Activated CD4-positive, alpha-beta T cell treated with anti-CD3 and anti-CD28 coated beads, Interleukin-2, amount 50 U/mL, for 24 hours (primary cell): ENCODE measurements at regions not wholly inside any gene's neighbourhood (a gene's known extent, or its start where the extent isn't known, plus 50 kb on each side); places are given as distances from the start of the nearest gene placed in this dataset.

Experiments
- DNase-seq, 2 donors: peaks; one replicate each; pipeline ENCODE4 v3.0.0-alpha.2; 2020; ENCODE audit warnings: low read depth in 1 of 2, low spot score in 1 of 2

DNA sequence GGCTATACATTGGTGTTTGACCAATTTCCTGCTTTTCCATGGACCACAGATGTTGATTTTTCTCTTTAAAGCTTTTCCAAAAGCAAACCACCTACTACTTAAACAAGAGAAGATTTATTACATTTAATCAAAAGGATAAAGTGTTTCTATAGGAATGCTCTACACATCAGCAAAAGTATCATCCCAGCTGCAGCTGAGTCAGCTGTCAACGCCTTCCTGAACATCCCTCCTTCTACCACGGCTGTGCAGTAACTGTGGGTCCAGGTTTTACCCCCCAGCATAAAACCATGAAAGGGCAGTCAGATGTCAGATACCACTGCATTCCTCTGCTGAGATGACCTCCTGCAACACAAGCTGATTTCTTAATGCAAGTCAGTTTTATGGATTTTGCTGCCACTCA lies 524.5 kb upstream of the MEX3C start:
- no peak for DNase-seq

DNA sequence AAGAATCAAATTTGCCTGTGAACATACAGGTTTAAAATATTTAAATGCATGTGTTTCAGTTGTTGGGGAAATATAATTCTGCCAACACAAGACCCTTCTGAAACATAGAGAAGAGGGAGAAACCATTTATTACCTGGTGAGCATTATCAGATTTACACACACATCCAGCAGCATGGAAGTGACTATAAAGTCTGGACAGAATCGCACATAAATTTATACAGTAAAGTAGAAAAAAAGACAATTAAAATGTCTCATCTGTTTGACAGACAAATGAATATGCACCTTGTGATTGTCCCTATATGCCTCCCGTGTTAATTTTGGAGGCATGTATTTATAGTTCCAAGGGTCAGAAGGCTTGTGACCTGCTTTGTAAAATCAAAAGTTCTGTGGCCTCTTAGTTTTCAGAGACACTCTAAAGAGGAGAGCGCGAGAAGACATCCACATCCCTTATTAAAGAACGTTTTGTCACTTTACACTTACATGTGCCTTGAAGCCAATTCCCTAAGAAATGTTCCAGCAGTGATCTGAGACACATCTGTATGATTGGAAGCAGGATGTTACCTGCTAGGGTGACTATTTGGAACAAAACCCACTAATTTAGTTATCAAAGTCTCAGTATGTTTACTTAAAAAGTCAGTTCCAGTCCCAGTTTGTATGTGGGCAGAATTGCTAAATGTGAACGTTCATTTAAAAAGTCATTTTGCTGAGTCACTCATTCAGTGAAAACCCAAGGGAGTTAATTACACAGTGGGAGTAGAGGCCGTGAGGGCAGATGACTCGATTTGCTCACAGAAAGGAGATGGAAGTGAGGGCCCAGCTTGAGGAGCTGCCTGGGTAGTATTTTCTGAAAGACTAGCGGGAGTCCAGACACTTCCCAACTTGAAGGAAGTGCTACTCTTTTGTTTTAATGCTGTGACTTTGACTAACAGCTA lies 527.6 kb upstream of the MEX3C start:
- no peak for DNase-seq

DNA sequence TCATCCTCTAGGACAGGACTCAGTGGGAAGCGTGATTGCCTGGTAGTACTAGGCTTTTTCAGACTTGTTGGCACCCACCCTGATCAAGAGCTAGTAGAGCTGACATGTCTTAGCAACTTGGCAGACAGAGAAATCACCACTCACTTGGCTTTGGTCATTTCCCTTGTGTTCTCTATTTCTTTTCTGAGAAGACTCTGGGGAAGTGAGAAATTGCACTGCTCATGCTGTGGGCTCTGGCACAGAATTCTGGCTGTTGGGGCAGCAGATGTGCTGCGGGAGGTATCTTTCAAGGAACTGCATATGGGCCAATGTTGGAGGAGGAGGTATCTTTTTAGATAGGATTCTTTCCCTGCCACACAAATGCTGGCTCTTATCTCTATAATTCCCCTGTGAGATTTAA lies 529.1 kb upstream of the MEX3C start:
- no peak for DNase-seq

DNA sequence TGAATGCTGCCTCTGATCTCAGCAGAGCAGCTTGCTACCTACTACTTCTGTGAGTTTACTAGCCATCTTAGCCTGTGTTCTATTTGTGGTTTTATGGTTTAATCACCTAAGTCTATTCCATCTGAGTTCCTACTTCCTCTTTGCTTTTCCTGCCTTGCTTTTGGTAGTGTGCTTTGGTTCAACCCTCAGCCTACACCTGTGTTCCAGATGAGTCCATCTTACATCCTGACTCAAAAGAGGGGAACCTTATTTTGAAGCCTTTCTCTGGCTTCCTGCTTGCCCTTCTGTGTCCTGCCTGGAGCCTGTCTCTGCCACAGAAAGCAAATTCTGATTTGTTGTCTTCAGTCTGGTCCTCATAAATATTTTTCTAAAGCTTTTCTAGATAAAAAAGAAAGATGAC lies 530.3 kb upstream of the MEX3C start:
- DNase-seq, result no peak

DNA sequence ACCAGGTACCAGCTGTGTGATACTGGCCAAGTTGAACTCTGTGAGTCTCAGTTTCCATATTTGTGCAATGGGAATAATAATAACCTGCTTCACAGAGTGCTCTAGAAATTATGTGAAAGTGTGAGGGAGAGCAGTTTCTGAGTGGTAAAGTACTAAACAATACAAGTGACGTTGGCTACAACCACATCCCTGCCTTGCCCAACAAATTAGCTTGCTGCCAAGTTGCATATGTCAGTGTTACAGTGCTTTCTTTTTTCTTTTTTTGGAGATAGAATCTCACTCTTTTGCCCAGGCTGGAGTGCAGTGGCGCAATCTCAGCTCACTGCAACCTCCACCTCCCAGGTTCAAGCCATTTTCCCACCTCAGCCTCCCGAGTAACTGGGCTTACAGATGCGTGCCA lies 533.6 kb upstream of the MEX3C start:
- no peak for DNase-seq

DNA sequence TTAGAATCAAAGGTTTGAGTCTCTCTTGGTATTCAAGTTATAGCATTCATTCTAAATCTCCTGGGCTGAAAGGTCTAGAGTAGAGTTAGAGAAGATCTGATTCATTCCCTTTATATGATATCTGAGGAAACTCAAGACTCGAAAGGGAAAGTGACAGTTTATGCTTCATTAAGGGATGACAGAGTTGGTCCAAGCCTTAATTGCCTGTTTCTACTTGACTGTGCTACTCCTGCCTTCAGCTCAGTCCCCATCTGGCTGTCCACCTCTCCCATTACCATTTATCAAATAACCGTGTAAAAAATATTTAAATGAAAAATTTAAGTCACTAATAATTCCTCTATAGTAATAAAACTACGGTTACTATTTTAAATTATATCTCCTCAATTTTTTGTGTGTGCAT lies 537.1 kb upstream of the MEX3C start:
- DNase-seq, result no peak

DNA sequence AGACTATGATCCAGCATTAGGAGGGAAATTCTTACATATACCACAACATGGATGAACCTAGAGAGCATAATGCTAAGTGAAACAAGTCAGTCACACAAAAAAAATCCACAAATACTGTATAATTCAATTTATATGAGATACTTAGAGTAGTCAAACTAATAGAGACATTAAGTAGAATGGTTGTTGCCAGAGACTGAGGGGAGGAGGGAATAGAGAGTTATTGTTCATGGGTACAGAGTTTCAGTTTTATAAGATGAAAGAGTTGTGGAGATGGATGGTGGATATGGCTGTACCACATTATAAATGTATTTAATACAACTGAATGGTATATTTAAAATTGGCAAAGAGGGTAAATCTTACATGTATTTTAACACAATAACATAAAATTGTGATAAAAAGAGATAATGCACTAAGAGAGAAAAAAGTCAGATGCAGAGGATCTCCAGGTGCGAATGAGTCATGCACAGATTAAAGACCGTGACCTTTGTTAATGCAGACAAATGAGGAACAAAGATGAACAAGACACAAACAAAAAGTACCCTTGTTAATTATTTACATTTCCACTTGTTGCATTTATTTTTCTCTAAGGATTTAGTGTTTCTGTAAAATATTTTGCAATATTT lies 541.7 kb upstream of the MEX3C start:
- DNase-seq, result no peak

DNA sequence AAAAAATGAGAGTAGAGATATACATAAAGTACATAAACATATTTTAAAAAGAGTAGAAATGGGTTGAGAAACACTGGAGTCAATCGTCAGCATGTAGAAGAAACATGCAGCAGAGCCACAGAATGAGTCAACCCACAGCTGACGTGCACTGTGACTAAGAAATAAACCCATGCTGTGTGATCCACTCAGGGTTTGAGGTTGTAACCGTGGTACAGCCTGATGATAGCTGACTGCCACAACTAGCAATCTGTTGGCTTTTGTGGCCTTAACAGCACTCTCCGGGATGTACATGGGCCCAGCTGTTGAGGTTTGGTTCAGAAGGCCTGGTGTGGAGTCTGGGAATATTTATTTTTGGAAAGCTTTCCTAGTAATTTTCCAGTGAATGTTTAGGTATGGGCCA lies 554.4 kb upstream of the MEX3C start:
- no peak for DNase-seq

DNA sequence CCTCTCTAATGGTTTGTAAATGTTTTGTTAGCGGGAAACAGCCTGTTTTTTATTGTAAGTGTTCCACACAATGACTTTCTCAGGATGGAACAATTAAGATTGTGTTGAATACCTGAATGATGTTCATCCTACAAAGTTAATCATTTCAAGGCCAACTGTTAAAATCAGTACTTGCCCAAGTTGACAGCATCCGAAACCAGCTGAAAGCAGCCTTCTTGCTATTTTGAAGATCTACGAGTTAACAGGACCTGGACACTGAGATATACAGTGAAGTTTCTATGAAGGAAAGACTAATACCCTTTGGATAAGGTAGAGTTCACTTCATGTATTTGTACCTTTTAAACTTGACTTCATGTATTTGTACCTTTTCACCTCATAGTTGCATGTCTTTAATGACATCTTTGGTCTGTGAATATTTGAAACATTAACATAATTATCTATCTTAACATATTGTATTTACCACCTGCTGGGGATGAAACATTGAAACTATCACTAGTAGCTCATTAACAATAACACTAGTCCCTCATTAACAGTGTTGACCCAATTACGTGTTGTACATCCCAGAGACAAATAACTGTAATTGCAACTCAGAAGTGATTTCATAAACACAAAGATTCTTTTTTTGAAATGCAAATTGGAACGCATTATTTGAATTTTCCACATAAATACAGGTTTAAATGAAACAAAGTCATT lies 556.0 kb upstream of the MEX3C start:
- DNase-seq, result no peak

DNA sequence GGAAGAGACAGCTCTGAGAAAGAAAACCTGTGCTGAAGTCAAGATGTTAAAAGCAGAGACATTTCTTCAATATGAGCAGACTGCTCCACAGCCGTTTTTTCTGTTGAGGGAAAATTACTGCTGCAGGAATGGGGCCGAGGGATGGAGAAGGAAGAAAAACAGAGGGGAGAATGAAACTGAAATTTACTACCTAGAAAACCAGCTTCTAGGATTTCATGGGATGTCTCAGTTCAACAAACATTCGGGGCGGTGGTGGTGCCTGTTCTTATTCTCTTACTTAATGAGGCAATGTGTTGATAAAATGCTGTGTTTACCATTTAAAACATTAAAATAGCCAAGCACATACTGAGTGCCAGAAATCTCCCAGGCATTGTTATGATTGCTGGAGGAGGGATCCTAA lies 557.1 kb upstream of the MEX3C start:
- no peak for DNase-seq

DNA sequence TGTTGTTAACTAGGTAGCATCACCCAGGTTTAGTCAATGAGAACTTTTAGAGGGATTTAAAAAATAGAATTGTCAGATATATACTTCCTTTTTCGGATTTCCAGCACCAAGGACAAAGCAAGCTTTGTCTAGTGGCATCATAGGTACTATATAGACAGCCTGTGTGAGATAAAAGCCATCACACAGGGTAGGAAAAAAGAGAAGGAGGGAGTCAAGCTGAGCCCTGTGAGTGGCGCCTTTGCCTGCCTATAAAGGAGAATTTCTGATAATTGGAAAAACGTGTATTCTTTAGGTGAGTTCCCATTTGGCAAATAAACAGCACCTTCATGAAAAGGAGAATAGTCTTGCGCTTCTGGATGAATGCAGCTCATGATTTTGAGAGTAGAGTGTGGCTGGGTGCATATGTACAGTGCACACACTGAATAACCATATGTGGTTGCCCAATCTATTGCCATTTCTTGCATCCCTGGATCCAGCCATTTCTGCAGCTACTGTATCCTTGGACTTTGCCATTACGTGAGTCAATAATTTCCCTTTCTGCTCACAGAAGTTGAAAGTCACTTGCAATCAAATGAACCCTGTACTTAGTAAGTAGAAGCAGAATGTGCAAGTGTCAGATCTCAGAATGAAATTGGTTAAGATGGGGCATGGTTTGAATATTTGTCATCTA lies 559.9 kb upstream of the MEX3C start:
- no peak for DNase-seq

DNA sequence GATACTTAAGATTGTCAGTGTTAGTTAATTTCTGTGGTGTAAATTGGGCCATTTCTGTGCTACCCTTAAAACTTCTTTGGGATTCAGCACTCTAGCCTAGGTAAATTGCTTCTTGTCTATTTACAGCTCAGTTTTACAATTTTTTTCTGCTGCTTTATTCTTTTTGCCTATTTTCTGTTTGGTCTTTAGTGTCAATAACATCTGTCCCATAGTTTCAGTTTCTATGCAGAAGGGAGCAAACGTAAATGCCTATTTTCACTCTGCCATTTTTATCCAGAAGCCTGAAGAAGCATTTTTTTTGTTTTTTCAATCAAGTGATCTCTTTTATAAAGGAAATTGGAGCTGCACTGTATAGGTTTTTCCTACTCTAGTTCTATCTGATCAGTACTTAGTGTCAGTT lies 564.9 kb upstream of the MEX3C start:
- DNase-seq, result no peak

DNA sequence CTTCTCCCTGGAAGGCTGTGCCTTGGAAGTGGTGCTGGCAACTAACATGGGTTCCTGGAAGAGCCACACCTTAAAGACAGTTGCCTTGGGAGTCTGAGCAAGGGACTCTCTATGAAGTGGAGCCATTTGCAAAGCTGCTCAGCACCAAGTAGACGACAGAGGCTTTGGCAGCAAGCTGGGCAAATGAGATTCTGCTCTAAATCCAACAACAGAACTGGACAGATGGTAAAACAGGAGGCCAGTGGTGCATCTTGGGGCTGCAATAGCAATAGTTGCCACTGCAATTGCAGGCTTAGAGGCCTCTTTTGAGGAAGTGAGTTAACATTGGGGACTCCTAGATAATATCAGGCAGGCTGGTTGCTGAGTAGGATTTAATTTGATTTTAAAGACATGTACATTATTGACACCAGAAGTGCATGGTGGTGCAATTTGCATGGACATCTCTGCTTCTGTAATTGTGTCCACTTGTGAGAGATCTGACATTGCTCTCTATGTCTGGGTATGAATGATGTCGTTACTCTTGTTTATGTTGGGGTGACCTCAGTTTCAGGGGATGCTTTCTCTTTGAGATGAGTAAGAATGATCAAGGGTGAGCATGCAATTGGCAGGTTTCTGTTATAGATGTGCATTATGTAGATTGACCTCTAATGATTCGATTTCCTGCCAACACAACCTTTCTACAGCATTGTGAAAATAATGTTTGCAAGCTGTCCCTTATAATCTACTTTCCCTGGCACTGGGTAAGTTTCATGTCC lies 568.3 kb upstream of the MEX3C start:
- DNase-seq, result no peak

DNA sequence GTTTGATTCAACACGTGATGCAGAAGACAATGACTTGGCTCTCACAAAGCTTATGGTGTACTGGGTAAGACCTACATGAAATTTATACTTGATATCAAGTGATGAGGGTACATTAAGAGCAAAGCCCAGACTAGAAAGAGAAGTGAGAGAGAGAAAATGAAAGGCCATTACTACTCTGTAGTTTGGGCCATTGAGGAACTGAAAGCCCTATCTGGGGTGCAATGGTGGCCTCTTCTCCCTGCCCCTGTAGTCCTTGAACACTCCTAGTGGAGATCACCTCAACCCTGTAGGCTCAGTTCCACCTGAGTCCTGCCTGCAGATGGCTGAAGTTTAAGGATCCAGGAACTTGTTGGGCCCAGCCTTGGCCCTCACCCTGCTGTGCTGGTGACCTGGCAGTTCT lies 569.8 kb upstream of the MEX3C start:
- DNase-seq, result no peak

DNA sequence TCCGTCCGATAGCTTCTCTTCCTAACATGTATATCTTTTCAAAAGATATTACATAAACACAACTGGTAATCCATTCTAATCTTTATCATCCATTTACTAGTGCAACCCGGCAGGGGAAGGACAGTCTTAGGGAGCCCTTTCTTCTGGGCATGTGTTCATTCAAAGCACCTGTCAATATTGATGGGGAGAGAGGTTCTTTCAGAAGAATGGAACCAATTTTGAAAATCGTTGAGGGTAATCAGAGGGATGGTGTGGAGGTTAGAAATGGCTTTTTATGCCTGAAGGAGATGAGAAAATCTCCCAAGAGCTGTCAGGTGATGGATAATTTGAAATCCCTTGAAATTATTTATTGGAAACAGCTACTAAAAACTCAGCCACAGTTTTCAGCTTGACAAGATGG lies 561.9 kb upstream of the DCC start:
- no peak for DNase-seq

DNA sequence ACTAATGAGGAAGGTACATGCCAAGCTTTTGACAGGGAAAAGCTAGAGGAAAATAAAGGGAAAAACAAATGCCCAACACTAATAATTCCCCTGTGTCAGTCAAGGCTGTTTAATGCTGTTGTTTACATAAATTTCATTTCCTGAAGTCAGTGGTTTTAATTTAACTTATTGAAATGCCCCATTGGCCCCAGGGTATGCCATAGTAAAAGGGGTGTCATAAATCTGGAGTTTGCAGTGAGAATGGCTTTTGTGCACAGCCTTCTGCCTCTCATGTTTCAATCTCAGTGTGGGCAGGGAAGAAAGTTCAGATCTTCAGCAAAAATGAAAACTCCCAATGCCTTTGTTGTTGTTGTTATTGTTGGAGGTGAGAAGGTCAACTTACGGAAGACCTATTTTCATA lies 550.1 kb upstream of the DCC start:
- DNase-seq, result no peak

DNA sequence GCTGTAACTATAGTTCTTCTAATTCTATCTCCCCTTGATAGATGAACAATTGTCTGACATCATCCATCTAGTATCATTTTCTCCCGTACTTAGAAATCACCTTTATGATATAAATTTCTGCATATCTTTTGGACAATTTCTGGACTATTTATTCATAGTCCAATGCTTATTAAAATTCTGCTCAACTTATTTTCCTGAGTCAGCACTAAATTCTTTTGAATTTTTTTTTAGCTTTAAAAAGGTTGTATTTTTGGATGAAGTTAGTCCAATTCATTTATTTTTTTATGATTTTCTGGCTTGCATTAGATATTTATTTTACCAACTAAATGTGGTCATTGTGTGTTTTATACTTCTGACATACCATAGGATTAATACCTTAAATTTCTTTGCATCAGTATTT lies 538.5 kb upstream of the DCC start:
- no peak for DNase-seq

DNA sequence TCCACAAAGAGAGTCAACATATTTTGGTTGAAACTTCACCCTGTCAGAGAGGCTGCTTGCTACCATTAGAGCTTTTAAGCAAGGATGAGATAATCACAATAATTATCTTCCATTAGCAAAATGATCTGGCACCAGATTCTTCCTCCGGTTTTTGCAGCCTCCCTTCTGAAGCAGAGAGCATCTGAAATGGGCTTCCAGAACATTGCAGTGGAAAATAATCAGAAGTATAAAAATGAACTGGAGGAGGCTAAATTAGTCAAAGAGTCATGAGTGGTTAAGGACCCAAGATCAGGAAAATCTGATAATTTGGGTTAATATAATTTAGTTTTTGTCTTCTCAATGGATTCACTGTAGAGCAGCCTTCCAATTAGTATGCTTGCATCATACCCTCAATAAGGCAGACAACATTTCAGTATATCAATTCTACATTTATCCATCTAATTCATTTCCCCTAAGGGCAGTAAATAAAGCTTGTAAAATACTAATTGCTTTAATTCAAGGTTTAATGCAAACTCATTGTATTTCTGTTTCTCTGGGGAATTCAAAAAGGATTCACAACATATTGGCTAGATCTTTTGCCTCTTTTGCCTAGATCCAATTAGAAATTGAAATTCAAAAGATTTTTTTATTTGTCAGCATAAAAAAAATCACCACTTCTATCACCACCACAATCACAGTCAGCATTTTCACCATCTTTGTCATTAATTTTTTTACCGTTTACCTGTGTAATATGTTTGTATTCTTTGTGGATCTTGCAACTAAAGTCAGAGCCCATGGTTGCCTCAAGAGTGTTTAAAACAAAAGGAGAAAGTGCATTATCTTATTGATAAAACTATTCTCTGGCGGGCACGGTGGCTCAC lies 537.2 kb upstream of the DCC start:
- DNase-seq, result no peak

DNA sequence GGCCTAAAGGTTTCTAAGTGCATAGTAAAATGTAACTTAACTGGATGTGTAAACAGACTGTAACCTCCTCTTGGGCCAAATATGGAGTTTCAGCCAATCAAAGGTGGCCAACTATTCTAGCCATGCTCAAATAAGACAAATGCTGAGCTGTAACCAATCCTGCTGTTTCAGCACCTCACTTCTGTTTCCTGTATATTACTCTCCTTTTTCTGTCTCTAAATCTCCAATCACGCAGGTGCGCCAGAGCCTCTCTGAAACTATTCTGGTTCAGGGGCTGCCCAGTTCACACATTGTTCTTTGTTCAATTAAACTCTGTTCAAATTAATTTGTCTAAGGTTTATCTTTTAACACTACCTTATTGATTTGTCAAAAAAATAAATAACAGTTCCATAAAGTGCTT lies 532.7 kb upstream of the DCC start:
- DNase-seq, result no peak

DNA sequence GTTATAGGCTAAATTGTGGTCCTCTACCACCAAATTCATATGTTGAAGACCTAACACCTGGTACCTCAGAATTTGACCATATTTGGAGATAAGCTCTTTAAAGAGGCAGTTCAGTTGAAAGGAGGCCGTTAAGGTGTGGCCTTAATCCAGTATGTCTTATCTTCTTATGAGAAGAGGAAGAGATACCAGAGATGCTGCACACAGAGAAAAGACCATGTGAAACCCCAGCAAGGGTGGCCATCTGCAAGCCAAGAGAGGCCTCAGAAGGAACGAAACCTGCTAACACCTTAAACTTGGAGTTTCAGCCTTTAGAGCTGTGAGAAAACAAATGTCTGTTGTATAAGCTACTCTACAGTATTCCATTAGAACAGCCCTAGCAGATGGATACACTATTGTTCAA lies 528.1 kb upstream of the DCC start:
- DNase-seq, result no peak
